PC-3 (cell line): ENCODE measurements at regions not wholly inside any gene's neighbourhood (a gene's known extent, or its start where the extent isn't known, plus 50 kb on each side); places are given as distances from the start of the nearest gene placed in this dataset.

Source experiments
- ATAC-seq: fragments of 200-7000 bp; cut with Tn5 transposase; 2 replicates; pipeline ENCODE4 v1.9.1; 2020; ENCODE audit warnings: mild to moderate bottlenecking, moderate library complexity
- BruUV-seq: library from RNA; stranded (reverse); fragments of 400-500 nt; replicated peaks from 2 replicates; lab custom pipeline; 2021; lab: Mats Ljungman, UMichigan
- CTCF ChIA-PET: fragments of 300-600 bp; sonication (Branson Sonifier 250); formaldehyde crosslinking; loops from one replicate; lab custom pipeline; 2022; ENCODE audit warnings: antibody characterized with exemption; lab: Charles Lee
- POLR2A ChIA-PET: fragments of 300-600 bp; sonication (Branson Sonifier 250); formaldehyde crosslinking; loops from one replicate; lab custom pipeline; 2022; ENCODE audit warnings: antibody characterized with exemption; ENCODE audit not compliant: unreplicated experiment; lab: Charles Lee
- DNase-seq: peaks from one replicate; pipeline ENCODE4 v3.0.0-alpha.2; 2015
- H2AFZ ChIP-seq: fragments of 300-600 bp; sonication (generic); 2 replicates; pipeline ENCODE4 v1.6.0; 2016; ENCODE audit warnings: antibody characterized with exemption, low read length
- H3F3A ChIP-seq: fragments of 300-600 bp; sonication (generic); one replicate; pipeline ENCODE4 v1.6.0; 2017; ENCODE audit warnings: antibody characterized with exemption, low read length, control low read depth, mild to moderate bottlenecking; ENCODE audit not compliant: unreplicated experiment
- H3K27ac ChIP-seq: fragments of 300-600 bp; sonication (generic); 2 replicates; pipeline ENCODE4 v1.5.1; 2016; ENCODE audit warnings: mild to moderate bottlenecking, low read length
- H3K27me3 ChIP-seq: fragments of 300-600 bp; sonication (generic); 2 replicates; pipeline ENCODE4 v1.6.1; 2016; ENCODE audit warnings: low read length, mixed read lengths
- H3K36me3 ChIP-seq: fragments of 300-600 bp; sonication (generic); 2 replicates; pipeline ENCODE4 v1.6.1; 2016; ENCODE audit warnings: low read depth, mixed run types, low read length, mixed read lengths
- H3K4me1 ChIP-seq: fragments of 300-600 bp; sonication (generic); 2 replicates; pipeline ENCODE4 v1.5.1; 2016; ENCODE audit warnings: low read length; ENCODE audit not compliant: insufficient read depth
- H3K4me2 ChIP-seq: fragments of 300-600 bp; sonication (generic); 2 replicates; pipeline ENCODE4 v1.6.0; 2016; ENCODE audit warnings: low read length
- H3K4me3 ChIP-seq: fragments of 300-600 bp; sonication (generic); 2 replicates; pipeline ENCODE4 v1.5.1; 2016; ENCODE audit warnings: mild to moderate bottlenecking, low read length, mixed read lengths
- H3K79me2 ChIP-seq: fragments of 300-600 bp; sonication (generic); 2 replicates; pipeline ENCODE4 v1.6.1; 2017; ENCODE audit warnings: low read length, mixed read lengths
- H3K9ac ChIP-seq: fragments of 300-600 bp; sonication (generic); 2 replicates; pipeline ENCODE4 v1.6.0; 2016; ENCODE audit warnings: mild to moderate bottlenecking, low read length
- H3K9me2 ChIP-seq: fragments of 300-600 bp; sonication (generic); replicated peaks from 2 replicates; pipeline ENCODE4 v1.6.1; 2016; ENCODE audit warnings: mixed run types, low read length, mixed read lengths
- H3K9me3 ChIP-seq: fragments of 300-600 bp; sonication (generic); 2 replicates; pipeline ENCODE4 v1.6.1; 2016; ENCODE audit warnings: low read length, mixed read lengths
- H4K20me1 ChIP-seq: fragments of 300-600 bp; sonication (generic); 2 replicates; pipeline ENCODE4 v1.6.1; 2016; ENCODE audit warnings: low read length, mixed read lengths
- CTCF ChIP-seq: fragments of 300-600 bp; sonication (generic); conservative IDR thresholded peaks from 2 replicates; pipeline ENCODE4 v1.5.1; 2017; ENCODE audit warnings: antibody characterized with exemption, low read depth, mild to moderate bottlenecking, low read length
- EZH2 ChIP-seq: fragments of 300-600 bp; sonication (generic); IDR thresholded peaks from one replicate; pipeline ENCODE4 v1.6.1; 2017; ENCODE audit warnings: antibody characterized with exemption, mild to moderate bottlenecking, low read length; ENCODE audit not compliant: unreplicated experiment
- EZH2phosphoT487 ChIP-seq: fragments of 300-600 bp; sonication (generic); IDR thresholded peaks from 2 replicates; pipeline ENCODE4 v1.6.1; 2018; ENCODE audit warnings: mild to moderate bottlenecking, antibody characterized with exemption, low read length, borderline replicate concordance
- intact Hi-C: fragments of 100-400 bp; cut with micrococcal nuclease; formaldehyde crosslinking; loops from 2 replicates; pipeline ENCODE4 v1.9.0; 2023

- H3K27ac ChIP-seq: no peak overlapping the region
- TF ChIP-seq CTCF: no peak
- no peak for TF ChIP-seq EZH2phosphoT487
- no peak overlapping the region for H3K4me2 ChIP-seq
- H3F3A ChIP-seq: no peaks in the 10 kb centered on the region
- no peaks in the 10 kb centered on the region for H4K20me1 ChIP-seq
- H3K4me1 ChIP-seq: no peaks in the 10 kb centered on the region
- no peaks in the 10 kb centered on the region for H3K27me3 ChIP-seq
- no peak for DNase-seq
- no peak overlapping the region for H3K9ac ChIP-seq
- no peak for ATAC-seq
- no TSS peak for BruUV-seq
- H2AFZ ChIP-seq: no peak overlapping the region
- no peaks in the 10 kb centered on the region for H3K9me2 ChIP-seq
- no peaks in the 10 kb centered on the region for H3K79me2 ChIP-seq
- CTCF ChIA-PET: no interaction called here
- H3K4me3 ChIP-seq: no peak overlapping the region
- no peaks in the 10 kb centered on the region for H3K36me3 ChIP-seq
- intact Hi-C loops: no loop called here
- POLR2A ChIA-PET: no interaction called here
- no peaks in the 10 kb centered on the region for H3K9me3 ChIP-seq
These were observed 824.7 kb downstream of the REEP3 start for GRCh38 chr10:64345856-64346255.

- POLR2A ChIA-PET: no interaction called here
- Histone ChIP-seq H3K4me1 (no peaks in the 10 kb centered on the region), H3K27me3 (no peaks in the 10 kb centered on the region), H3K4me2 (no peak overlapping the region), H3F3A (no peaks in the 10 kb centered on the region), H3K9me3 (no peaks in the 10 kb centered on the region), H3K36me3 (no peaks in the 10 kb centered on the region), H3K79me2 (no peaks in the 10 kb centered on the region), H3K9me2 (no peaks in the 10 kb centered on the region), H3K4me3 (no peak overlapping the region), H2AFZ (no peak overlapping the region), H3K9ac (no peak overlapping the region), H3K27ac (no peak overlapping the region), H4K20me1 (no peaks in the 10 kb centered on the region)
- no peak for DNase-seq
- BruUV-seq: no TSS peak
- ATAC-seq: no peak
- CTCF ChIA-PET: no interaction called here
- TF ChIP-seq EZH2phosphoT487 (no peak), CTCF (no peak), EZH2 (no peak)
- intact Hi-C loops: no loop called here
These were observed 825.2 kb downstream of the REEP3 start for GRCh38 chr10:64346389-64346788.

- Histone ChIP-seq H3K4me2 (no peak overlapping the region), H3K79me2 (no peaks in the 10 kb centered on the region), H3F3A (no peaks in the 10 kb centered on the region), H3K4me1 (peaks cover 4% of the 10 kb centered on the region; the same call in 1 of the 2 replicates), H3K4me3 (no peak overlapping the region), H3K27ac (no peak overlapping the region), H2AFZ (no peak overlapping the region), H4K20me1 (no peaks in the 10 kb centered on the region), H3K9ac (no peak overlapping the region), H3K9me2 (0 out of 2 replicates have a peak, but pooled peaks cover 4% of the 10 kb centered on the region), H3K27me3 (no peaks in the 10 kb centered on the region), H3K9me3 (no peaks in the 10 kb centered on the region), H3K36me3 (no peaks in the 10 kb centered on the region)
- intact Hi-C loops: no loop called here
- BruUV-seq: no TSS peak
- ATAC-seq (no peak), DNase-seq (no peak)
- TF ChIP-seq EZH2phosphoT487: no peak
- no peak for TF ChIP-seq CTCF
- no peak for TF ChIP-seq EZH2
- CTCF ChIA-PET: no interaction called here
- POLR2A ChIA-PET: no interaction called here
These were observed 829.5 kb downstream of the REEP3 start for GRCh38 chr10:64350665-64351064.
